Left kidney (tissue), 1 donor: ENCODE measurements at regions not wholly inside any gene's neighbourhood (a gene's known extent, or its start where the extent isn't known, plus 50 kb on each side); places are given as distances from the start of the nearest gene placed in this dataset.

Experiments
- DNase-seq: peaks from one replicate; pipeline ENCODE4 v3.0.0-alpha.2; 2013

DNA sequence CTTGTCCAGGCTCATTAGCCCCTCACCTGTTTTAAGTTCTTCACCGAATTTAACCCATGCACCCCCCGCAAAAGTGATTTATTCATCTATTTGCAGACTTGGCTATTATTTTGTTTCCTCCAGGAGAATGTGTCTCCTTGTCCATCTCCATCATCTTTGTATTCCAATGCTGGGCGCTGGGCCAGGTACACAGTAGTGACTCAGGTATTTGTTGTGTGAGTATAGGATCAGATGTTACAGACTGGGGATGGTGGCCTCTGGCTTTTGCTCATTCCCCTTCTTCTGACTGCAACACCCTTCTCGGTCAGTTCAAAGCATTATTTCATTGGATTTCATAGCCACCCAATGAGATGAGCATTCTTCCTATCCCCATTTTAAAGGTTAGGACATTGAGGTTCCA is 408.2 kb downstream of the MN1 start:
- DNase-seq, result no peak

DNA sequence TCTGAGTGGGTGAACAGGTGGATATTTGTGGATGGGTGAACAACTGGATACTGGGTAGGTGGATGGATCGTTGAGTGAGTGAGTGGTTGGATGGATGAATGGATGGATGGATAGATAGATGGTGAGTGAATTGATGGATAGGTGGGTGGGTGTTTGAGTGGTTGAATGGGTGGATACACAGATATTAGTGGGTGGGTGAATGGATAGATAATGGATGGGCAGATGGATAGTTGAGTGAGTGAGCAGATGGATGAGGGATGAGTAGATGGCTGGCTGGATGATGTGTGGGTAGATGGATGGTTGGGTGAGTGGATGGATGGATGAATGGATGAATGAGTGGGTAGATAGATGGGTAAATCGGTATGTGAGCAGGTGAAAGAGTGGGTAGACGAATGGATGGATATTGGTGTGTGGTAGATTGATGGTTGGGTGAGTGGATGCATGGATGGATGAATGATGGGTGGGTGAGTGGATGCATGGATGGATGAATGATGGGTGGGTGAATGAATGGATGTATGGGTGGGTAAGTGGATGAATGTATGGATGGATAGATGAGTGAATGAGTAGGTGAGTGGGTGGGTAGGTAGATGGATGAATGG is 406.7 kb downstream of the MN1 start:
- no peak for DNase-seq

DNA sequence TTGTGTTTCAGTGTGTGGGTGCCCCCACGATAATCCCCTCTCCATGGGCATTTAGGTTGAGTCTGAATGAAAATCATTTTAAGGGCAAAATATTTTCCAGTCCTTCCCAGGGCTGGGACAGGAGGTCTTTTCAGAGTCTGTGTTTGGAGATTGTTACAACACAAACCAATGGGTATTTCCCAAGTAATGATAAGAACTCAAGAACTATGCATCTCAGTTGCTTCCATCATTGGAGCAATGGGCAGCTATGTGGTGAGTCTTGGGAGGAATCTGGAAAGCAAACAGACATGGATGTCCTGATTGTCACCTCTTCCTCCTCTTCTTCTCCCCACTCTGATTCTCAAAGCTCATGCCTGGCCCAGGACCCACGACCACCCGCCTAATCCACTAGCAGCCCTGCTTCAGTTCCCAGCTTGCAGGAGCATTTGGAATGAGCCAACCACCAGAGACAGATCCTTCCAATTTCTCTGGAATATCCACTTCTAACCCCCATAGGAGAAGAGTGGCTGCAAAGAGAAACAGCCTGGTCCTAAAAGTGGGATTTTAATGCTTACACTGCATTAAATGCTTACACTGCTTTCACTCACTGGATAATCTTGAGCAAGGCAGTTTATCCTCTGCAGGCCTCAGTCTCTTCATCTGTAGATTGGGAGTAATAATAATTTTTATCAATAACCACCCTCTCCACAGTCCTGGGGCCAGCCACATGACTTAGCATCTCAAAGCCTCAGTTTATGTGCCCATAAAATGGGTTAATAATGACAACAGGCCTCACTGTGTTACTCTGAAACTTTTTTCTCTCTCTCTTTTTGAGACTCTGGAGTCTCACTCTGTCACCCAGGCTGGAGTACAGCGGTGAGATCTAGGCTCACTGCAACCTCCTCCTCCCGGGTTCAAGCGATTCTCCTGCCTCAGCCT is 404.3 kb downstream of the MN1 start:
- no peak for DNase-seq

DNA sequence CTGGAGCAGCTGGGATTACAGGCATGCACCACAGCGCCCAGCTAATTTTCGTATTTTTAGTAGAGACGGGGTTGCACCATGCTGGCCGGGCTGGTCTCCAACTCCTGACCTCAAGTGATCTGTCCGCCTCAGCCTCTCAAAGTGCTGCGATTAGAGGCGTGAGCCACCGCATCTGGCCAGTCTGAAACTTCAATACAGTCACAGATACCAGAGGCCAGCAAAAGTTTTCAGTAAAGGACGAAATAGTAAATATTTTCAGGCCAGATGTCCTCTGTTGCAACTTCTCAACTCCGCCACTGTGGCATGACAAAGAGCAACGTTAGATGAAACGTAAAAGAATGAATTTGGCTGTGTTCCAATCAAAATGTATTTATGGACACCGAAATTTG is 403.6 kb downstream of the MN1 start:
- DNase-seq, result no peak

DNA sequence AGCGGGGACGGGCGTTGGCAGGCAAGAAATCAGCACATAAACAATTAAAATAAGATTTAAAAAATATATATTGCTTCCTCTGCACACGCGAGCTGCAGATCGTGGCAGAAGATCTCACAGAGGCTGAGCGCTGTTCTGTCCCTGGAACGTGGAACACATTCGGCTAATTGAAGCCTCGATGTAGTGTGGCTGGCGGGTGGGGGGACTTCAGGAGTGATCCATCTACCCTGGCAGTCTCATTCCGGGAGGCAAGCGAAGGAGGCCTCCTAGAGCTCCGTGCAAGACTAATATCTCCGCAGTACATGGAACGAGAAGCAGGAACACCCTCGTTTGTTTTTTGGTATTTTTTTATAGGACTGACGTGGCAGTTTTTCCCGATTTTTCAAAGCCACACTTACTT is 402.4 kb downstream of the MN1 start:
- DNase-seq, result no peak

DNA sequence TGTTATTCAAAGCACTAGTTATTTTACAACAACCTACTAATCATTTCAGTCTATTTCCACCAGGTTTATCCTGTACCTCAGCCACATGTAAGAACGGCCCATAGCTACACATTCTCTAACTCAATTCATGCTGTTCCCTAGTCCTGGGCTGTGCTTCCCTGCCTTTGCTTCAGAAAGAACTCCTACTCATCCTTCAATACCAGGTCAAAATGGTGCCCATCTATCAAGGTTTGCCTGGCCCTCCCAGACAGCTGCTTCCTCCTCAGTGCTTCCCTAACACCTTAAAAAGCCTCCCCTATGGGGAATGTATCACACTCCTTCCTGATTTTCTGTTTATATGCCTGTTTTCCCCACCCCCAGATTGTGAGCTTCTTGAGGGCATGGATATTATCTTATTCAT is 400.7 kb downstream of the MN1 start:
- no peak for DNase-seq

DNA sequence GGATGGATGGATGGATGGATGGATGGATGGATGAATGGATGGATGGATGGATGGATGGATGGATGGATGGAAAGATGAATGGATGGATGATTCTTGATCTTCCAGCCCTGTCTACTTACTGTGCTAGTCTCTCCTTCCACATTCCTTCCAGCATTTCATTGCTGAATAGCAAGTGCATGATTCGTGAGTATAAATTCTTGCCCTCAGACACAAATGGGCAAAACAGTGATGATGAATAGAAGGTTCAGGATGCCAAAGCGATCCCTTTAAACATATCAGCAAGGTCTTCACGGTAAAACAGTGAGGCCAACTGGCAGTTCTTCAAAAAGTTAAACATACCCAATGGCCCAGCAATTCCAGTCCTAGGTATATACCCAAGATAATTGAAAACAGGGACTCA is 400.2 kb downstream of the MN1 start:
- no peak for DNase-seq

DNA sequence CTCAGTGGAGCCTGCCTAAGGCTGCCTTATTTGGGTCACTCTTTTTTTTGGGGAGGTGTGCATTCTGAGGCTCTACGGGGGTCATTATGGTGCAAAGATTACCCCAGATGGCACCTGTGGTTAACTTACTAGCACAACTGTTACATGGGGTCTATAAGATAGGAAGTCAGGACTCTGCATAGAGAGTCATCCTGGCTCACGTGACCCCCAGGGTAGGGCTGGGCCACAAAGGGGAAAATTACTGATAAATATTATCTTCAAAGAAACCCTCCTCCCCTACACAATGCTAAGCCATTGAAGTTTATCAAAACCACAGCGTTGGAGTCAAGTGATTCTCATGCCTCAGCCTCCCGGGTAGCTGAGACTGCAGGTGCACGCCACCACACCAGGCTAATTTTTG is 397.1 kb downstream of the MN1 start:
- DNase-seq, result no peak

DNA sequence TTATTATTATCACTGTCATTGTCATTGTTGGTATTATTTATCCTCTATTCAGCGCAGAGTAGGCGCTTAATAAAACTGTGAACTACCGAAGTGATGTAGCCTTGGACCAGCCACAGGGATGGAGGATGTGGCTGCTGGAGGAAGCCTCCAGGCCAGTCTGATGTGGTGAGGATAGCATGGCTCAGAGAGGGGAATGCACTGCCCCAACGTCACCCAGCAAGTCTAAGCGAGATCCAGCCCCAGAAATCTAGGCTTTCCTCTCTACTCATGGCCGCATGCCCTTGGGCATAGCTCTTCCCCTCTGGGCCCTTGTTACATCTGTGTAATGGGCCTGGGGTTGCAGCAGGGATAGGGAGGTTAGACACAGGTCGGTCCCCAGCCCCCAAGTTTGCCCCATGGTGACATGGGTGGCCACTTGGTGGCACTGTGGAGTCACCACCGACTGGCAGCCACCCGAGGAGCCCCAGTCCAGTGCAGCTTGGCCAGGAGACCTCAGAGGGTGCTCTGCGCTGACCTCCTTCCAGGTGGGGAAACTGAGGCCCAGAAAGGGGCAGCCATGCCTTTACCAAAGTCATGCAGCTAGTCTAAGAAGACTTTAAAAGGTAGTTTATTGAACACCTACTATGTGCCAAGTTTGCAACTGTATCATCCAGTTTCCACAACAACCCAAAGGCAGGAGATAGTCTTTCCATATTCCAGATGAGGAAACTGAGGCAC is 395.7 kb downstream of the MN1 start:
- DNase-seq, result no peak

DNA sequence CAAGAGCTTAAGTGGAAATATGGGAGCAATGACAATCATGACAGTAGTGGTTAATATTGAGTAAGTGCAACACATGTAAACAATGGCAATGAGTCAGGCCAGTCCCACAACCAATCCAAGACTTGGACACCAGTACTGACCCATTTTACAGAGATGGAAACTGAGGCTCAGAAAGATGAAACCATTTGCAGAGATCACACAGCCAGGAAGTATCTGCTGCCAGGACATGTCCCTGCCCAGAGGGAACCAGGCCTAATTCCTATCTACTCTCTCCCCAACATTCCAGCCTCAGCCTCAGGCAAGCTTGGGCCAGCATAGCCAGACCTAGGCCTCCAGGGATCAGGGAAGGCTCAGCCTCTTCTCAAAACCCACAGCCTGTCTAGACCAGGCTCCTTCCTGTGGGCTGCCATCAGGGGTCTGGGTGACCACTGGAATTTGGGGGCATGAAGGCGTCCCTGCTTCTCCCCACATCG is 395.1 kb downstream of the MN1 start:
- no peak for DNase-seq

DNA sequence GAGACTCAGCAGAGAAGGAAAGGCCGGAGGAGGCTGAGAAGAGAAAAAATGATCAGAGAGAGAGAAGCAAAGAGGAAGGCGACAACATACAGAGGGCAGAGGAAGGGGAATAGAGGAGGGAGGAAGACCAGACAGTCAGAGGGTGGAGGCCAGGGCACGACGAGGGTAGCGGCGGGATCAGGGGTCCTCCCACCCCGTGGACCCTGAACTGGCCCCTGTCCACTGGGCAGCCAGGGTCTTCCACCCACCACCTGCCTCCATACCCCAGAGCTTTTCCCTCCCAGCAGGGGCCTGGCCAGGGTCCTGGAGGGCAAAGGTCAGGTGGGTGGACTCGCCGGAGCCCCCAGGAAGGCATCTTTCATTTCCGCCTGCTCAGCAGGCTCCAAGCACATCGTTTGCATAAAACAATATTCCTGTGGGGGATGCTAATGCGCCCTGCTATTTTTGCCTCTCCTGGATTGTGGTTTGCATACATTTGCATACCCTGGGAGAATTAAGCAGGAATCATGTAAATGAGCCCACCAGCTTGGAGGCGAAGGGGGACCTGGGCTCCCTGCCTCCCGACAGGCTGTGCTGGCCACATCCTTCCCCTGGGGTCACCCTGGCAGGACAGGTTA is 394.1 kb downstream of the MN1 start:
- DNase-seq, result no peak

DNA sequence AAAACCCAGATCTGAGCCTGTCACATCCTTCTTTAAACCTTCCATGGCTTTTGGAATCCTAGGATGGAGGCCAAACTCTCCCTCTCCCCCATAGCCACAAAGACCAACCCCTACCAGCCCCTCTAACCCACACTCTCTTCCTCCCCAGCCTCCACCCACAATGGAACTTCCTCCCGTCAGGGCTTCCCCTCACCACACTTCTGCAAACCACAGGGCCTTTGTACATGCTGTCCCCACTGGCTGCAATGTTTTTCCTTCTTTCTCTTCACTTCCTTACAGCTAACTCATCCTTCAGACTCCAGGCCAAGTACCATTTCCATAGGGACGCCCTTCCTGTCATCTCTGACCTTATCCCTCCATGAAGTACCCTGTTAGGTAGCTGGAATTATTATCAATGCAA is 393.5 kb downstream of the MN1 start:
- no peak for DNase-seq

DNA sequence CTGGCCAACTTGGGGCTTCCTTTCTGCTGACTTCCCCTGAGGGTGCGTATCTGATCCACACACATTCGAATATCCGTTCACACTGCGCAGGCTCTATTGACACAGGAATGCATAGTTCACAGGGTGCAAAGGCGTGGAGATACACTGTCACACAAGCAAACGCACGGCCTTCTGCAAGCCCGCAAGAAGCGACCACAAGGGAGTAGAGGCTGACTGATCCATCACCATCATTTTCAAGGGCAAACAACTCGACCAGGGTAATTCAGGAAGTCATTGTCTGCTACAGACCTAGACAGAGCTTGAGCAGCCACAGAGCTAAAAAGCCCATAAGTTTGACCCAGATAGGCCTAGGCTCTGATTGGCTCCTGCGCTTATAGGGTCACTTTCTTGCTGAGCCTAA is 392.3 kb downstream of the MN1 start:
- DNase-seq, result no peak

DNA sequence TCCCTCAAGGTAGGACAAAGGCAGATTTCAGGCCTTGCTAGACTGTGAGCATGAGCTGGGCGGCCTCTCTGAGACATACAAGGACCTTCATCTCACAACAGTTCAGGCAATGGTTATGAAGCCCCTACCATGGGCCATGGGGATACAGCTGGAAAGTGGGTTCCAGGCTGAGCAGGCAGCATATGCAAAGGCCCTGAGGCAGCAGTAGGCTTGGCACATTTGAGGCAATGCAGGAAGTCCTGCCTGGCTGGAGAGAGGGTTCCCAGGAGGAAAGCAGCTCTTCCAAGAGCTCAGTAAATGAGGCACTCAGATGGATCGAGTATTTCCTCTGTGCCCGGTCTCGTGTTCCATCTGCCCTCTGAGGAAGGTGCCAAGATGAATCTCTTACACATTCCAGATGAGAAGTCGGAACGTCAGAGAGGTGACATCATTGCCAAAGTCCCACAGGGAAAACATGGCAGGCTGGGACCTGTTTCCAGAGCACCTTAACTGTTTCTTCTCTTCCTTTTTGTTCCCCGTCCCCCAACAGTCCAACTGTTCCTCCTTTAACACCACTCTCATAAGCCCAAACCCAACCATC is 388.6 kb downstream of the MN1 start:
- no peak for DNase-seq

DNA sequence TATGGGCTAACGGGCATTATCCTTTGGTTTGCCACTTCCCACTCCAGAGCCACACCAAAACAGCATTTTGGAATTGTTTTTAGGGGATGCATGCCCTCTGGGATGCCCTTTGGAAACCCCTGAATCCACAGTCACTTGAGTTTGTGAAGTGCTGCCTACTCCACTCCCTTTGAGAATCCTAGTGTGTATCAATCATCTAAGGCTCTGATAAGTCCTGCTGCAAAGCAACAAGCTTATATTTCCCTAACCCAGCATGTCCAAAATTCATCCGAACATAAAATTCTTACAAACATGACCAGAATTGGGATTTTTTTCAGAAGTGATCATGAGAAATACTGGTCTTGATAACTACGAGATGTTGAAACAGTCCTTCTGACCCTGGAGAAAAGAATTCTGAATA is 387.9 kb downstream of the MN1 start:
- no peak for DNase-seq

DNA sequence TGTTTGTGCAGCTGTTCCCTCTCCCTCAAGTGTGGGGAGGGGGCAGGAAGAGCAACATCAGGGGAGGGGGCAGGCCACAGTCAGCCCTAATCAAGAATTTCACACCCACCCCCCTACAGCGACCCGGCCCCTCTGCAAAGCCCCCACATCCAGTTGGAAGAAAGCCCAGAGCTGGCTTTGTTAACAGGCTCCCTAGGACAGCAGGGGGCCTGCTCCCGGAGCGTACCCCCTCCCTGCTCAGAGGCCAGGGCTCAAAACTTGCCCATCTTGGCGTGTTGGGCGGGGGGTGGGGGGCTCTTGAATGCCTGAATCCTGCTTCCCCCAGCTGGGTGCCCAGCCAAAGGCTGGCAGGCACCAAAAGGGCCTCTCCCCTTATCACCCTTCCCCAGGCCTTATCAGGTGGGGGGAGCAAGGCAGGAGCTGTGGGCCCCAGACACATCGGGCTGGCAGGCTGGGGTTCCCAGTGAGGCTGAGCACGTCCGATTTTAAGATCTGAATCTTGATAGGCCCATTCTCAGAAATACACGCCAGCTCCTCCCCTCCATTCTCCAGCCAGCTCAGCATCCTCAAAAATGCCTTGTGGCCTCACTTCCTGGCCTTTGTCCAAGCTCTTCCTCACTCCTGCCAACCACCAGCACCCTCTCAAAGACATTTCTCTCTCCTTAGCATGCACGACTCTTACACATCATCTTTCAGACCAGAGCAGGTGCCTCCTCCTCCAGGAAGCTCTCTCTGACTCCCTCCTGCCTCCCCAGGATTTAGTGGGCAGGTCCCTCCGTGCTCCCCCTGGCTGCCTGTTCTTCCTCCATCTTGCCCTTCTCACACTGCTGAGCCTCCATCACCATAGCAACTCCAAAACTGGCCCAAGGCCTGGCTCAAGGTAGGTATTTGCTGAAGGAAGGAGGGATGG is 384.8 kb downstream of the MN1 start:
- no peak for DNase-seq

DNA sequence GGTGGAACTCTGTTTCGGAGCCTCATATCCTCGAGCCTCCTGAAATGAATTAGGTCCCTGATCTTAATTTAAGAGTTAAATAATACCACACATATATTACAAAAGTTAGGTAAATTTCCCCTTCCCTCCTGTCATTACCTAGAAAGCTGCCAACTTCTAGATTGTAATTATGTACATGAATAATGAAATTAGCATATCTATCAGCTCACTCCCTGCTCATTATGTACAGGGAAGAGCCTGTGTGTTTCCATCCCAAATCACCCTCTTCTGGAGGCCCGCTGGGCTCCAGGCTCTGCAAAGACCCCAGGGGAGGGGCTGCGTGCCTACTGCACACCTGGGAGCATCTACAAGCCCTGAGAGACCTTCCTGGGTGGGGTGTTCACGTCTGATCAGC is 384.1 kb downstream of the MN1 start:
- no peak for DNase-seq

DNA sequence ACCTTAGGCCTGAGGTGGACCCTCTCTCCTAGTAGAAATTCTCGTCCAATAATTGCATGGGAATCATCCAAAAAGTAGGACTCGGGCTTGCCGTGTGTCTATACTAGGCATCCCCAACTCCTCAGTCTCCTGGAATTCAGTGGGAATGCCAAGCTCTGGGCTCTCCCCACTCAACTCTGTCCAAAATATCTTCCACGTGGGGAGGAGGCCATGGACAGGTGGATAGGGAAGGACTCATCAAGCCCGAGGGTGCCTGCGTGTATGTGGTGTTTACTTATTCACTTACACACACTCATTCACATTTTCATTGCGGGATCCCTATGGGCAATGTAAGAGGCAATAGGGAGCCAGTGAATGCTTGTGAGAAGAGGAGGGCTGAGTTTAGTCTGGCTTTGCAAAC is 383.3 kb downstream of the MN1 start:
- no peak for DNase-seq

DNA sequence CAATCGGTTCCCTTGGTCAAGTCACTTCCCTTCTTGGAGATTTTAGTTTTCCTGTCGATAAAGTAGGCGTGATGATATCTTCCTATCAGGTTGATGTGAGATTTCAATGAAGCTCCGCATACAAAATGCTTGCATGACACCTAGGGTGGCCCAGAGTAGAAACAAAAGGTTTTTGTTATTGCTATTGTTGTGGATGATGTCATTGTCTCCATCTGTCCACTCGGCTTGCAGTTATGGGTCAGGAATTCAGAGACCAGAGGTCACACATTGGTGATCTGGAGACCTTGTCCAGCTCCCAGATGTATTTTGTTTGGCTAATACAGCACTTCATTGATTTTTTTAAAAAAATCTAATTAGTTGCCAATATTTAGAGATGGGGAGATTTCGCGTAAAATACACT is 382.1 kb downstream of the MN1 start:
- no peak for DNase-seq

DNA sequence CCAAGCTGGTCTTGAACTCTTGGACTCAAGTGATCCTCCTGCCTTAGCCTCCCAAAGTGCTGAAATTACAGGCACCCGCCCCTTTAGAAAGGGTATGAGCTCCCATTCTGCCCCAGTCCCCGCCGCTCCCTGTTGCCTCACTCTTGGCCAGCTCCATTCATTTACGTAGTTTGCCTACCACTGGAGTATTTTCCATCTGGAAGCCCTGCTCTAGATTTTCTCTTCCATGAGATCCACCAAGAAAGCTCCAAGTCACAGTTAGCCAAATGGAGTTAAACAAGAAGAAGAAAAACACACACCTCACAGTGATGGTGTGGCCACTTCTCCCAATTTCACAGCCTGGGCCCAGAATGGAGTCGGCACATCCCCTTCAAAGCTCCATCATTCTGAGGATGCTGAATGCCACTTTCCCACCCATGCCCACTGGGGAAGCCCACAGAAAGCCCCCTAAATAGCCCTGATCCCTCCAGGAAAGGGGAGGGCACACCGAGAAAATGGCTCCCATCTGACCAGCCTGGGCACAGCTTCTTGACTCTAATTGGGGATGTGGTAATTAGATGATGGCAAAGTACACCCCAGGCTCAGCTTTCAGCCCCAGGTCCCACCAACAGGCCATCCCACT is 381.2 kb downstream of the MN1 start:
- DNase-seq, result no peak
